HG03342 (cell line): ENCODE measurements at regions not wholly inside any gene's neighbourhood (a gene's known extent, or its start where the extent isn't known, plus 50 kb on each side); places are given as distances from the start of the nearest gene placed in this dataset.
"Not testable (repeated sequence)": the region's sequence is repeated elsewhere in the genome, so short reads cannot be mapped to it uniquely, and the experiment has no call there.

Experiments
- ATAC-seq: cut with Tn5 transposase; IDR thresholded peaks from one replicate; pipeline ENCODE4 v1.9.1; 2021; ENCODE audit warnings: mild to moderate bottlenecking, moderate library complexity; ENCODE audit not compliant: unreplicated experiment

GRCh38 chr11:96681019-96681716 lies 291.4 kb downstream of the JRKL start:
- no peak for ATAC-seq

GRCh38 chr11:96694338-96694737 lies 304.5 kb downstream of the JRKL start:
- no peak for ATAC-seq

- ATAC-seq, result no peak
Measured at GRCh38 chr11:96696731-96697130, 306.9 kb downstream of the JRKL start.

GRCh38 chr11:96697466-96697865 lies 307.7 kb downstream of the JRKL start:
- ATAC-seq, result no peak

- ATAC-seq, result no peak
Measured at GRCh38 chr11:96704847-96705246, 315.0 kb downstream of the JRKL start.

- no peak for ATAC-seq
Measured at GRCh38 chr11:96706761-96707160, 316.9 kb downstream of the JRKL start.

GRCh38 chr11:96707273-96707672 lies 317.5 kb downstream of the JRKL start:
- ATAC-seq, result no peak

- no peak for ATAC-seq
Measured at GRCh38 chr11:96708219-96708878, 318.5 kb downstream of the JRKL start.

- no peak for ATAC-seq
Measured at GRCh38 chr11:96713301-96713700, 323.5 kb downstream of the JRKL start.

- ATAC-seq, result no peak
Measured at GRCh38 chr11:96714689-96715088, 324.9 kb downstream of the JRKL start.

GRCh38 chr11:96715208-96715607 lies 325.4 kb downstream of the JRKL start:
- no peak for ATAC-seq

GRCh38 chr11:96736601-96737000 lies 346.8 kb downstream of the JRKL start:
- no peak for ATAC-seq

- ATAC-seq, result no peak
Measured at GRCh38 chr11:96738311-96738710, 348.5 kb downstream of the JRKL start.

- ATAC-seq, result no peak
Measured at GRCh38 chr11:96741068-96741467, 351.3 kb downstream of the JRKL start.

GRCh38 chr11:96744697-96745096 lies 354.9 kb downstream of the JRKL start:
- ATAC-seq, result no peak

- no peak for ATAC-seq
Measured at GRCh38 chr11:96748639-96749370, 359.0 kb downstream of the JRKL start.

- ATAC-seq, result not testable (repeated sequence)
Measured at GRCh38 chr11:96751807-96752206, 362.0 kb downstream of the JRKL start.

GRCh38 chr11:96752221-96752620 lies 362.4 kb downstream of the JRKL start:
- ATAC-seq, result no peak

GRCh38 chr11:96753997-96754396 lies 364.2 kb downstream of the JRKL start:
- no peak for ATAC-seq

- no peak for ATAC-seq
Measured at GRCh38 chr11:96755209-96755608, 365.4 kb downstream of the JRKL start.

GRCh38 chr11:96755752-96756151 lies 365.9 kb downstream of the JRKL start:
- no peak for ATAC-seq

GRCh38 chr11:96758957-96759356 lies 369.1 kb downstream of the JRKL start:
- ATAC-seq, result peak; percentile 49
